GM18502 (cell line): ENCODE measurements at regions not wholly inside any gene's neighbourhood (a gene's known extent, or its start where the extent isn't known, plus 50 kb on each side); places are given as distances from the start of the nearest gene placed in this dataset.

Experiments used
- ATAC-seq: cut with Tn5 transposase; IDR thresholded peaks from one replicate; pipeline ENCODE4 v1.9.1; 2021; ENCODE audit warnings: mild to moderate bottlenecking; ENCODE audit not compliant: unreplicated experiment, poor library complexity

DNA sequence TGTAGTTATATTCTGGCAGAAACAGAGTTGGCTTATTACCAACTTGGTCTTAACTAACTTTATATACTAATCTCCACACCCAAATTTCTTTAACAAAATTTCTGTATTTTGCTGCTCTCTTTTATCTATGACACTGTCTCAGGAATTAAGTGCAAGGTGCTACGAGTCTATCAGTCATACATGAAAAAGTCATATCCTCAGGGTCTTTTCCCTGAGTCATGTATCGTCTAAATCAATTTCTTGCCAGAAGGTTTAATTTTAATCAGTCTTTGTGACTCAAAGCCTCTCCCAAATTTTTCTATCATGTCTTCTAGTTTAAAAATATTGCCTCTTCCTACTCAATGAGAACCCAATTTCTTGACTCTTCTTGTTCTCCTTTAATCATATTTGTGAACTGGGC lies 1803.6 kb upstream of the PCDH7 start:
- ATAC-seq = no peak

DNA sequence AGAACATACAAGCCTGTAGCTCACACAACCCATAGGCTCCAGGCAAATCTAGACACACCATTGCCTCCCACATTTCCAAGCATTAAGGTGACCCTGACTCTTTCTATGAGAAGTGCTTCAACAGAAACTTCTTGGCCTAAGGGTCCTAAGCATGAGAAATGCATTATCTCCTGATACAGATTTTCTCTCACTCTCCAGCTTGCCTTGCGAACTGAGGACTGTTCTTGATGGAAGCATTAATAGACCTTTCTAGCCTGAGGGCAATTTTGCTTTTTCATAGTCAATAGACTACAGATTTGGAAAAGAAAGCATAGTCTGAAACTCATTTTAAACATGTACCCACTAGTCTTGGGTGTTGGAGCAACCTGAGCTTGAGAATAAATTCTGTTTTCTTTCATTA lies 1801.3 kb upstream of the PCDH7 start:
- no peak for ATAC-seq

DNA sequence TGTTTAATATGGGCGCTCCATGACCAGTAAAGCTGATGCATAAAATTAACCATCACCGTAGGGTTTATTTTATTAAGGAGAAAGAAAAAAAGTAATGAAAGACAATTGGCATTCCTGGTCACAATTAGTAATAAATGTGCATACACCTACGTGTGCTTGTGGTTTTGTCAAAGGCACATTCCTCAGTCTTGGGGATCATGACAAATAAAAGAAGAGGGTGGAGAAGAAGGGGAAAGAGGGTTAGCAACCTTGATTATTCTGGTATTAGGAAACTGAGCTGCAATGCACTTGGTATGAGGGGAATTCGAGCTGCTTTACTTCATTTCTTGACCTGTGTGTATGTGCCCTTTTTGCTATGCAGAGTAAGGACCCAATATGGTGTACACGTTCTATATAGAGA lies 1798.3 kb upstream of the PCDH7 start:
- ATAC-seq = no peak

GRCh38 chr4:28926156-28926555 lies 1794.0 kb upstream of the PCDH7 start:
- no peak for ATAC-seq

- no peak for ATAC-seq
These were observed 1777.5 kb upstream of the PCDH7 start for GRCh38 chr4:28942631-28943030.

DNA sequence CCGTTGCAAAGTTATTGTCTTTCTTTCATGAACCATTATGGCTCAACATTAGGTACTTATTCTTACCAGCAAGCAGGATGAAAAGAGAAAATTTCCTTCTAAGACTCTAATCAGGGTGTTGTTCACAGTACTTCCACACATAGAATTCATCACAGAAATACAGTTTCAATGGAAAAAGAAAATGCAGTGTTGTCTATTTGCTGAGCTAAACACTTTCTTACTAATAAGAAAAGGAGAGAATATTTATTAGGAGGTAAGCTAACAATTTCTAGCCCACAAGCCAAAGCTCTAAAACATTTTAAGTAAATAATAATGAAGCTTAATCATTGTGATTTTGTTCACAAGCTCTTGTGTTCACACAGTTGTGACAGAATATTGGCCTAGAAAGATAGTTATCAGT lies 1772.8 kb upstream of the PCDH7 start:
- ATAC-seq = no peak

DNA sequence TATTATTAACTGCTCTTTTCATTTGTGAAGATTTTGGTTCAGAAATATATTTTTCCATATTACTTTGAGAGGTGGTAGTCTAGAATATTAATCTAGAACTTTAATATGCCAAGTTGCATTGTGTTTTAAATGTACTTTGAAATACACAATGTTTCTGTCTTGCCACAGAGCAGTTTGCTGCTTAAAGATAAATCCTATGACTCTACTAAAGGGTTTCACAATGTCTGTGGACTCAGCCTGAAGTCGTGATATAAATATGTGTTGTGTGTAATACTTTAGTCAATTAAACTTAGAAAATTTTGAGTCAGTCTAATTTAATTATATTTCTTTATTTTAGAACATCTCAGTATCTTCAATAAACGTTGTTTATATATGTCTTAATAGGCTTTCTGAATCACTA lies 1771.7 kb upstream of the PCDH7 start:
- no peak for ATAC-seq

- ATAC-seq = no peak
These were observed 1753.2 kb upstream of the PCDH7 start for GRCh38 chr4:28966982-28967381.

DNA sequence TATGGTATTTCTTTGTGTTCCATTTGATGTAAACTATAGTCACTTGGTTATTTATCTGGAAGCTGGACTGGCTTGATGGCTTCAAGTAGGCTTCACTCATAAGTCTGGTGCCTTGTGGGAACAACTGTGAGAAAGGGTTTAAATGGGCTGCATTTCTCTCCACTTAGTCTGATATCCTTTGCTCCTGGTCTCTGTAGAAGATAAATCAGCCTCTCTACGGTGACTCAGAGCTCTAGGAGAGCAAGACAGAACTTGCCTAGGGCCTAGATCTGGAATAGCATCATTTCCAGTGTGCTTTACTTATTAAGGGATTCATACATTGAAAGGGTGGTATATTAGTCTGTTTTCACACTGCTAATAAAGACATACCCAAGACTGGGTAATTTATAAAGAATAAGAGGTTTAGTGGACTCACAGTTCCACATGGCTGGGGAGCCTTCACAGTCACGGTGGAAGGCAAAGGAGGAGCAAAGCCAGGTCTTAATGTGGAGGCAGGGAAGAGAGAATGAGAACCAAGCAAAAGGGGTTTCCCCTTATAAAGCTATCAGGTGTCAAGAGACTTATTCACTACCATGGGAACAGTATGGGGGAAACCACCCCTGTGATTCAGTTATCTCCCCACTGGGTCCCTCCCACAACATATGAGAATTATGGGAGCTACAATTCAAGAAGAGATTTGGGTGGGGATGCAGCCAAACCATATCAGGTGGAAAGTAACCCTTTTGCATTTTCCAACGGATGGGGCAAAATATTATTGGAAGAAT lies 1746.4 kb upstream of the PCDH7 start:
- no peak for ATAC-seq

- ATAC-seq = no peak
These were observed 1743.8 kb upstream of the PCDH7 start for GRCh38 chr4:28976369-28976768.

DNA sequence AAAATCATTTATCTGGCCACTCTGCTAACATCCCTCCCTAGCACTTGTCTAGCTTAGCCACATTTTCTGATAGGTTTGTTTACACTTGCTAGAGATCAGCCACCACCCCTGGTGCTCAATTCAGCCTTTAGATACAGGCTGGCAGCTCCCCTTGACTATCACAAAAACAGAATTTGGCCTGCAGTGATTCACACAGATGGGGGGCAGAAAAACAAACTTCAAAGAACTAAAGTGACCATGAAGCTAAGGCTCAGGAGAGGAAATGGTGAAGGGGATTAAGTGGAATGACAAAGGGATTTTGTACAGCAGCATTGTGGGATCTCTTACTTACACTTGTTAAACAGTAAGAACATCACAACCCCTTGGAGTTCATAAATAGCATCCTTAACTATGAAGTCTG lies 1718.0 kb upstream of the PCDH7 start:
- no peak for ATAC-seq

GRCh38 chr4:29005838-29006237 lies 1714.3 kb upstream of the PCDH7 start:
- ATAC-seq = no peak

DNA sequence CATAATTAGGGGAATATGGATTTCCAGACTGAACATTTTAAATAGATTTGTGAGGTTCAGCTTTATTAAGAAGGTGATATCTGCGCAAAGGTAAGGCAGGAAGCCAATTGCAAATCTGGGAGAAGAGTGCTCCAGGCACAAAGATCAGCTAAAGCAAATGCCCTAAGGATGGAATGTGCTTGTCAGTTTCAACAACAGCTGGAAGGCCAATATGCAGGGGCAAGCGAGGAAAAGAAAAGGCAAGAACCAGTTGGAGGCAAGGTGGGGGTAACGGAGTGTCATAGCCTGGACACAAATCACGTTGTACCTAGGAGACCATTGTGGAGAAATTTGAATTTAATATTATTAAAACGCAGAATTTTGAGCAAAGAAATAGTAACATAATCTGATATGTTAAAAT lies 1710.3 kb upstream of the PCDH7 start:
- ATAC-seq = no peak

- ATAC-seq = no peak
These were observed 1706.8 kb upstream of the PCDH7 start for GRCh38 chr4:29013341-29013740.

GRCh38 chr4:29014555-29014954 lies 1705.6 kb upstream of the PCDH7 start:
- ATAC-seq = no peak

GRCh38 chr4:29033703-29034102 lies 1686.5 kb upstream of the PCDH7 start:
- no peak for ATAC-seq

- ATAC-seq = no peak
These were observed 1682.7 kb upstream of the PCDH7 start for GRCh38 chr4:29037501-29037900.

DNA sequence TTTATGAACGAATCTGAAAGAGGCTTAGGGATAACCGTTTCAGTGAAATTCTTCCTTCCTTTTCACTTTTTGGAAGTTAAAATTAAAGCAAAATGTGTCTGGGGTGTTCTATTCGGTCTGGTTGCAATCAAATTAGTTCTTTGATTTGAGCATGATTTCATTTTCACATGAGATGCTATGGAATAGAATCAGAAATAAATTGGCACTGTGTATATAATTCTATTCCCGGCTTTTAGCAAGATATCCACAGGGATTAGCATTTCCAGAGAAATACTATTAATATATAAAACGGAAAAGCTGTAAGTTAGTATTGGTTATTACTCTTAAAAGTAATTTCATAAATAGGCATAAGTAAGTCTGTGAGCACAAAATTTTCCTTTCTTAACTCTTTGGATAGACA lies 1676.8 kb upstream of the PCDH7 start:
- no peak for ATAC-seq

GRCh38 chr4:29046186-29046585 lies 1674.0 kb upstream of the PCDH7 start:
- no peak for ATAC-seq

- ATAC-seq = no peak
These were observed 1673.4 kb upstream of the PCDH7 start for GRCh38 chr4:29046781-29047180.

DNA sequence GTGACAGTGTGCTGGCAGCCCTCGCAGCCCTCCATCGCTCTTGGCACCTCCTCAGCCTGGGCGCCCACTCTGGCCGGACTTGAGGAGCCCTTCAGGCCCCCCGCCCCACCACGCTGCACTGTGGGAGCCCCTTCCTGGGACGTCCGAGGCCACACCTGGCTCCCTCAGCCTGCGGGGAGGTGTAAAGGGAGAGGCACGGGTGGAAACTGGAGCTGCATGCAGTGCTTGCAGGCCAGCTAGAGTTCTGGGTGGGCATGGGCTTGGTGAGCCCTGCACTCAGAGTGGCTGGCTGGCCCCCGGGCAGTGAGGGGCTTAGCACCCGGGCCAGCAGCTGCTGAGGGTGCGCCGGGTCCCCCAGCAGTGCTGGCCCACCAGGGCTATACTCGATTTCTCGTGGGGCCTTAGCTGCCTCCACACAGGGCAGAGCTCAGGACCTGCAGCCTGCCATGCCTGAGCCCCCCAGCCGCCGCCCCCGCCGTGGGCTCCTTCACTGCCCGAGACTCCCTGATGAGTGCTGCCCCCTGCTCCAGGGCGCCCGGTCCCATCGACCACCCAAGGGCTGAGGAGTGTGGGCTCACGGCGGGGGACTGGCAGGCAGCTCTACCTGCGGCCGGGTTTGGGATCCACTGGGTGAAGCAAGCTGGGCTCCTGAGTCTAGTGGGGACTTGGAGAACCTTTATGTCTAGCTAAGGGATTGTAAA lies 1672.7 kb upstream of the PCDH7 start:
- no peak for ATAC-seq

DNA sequence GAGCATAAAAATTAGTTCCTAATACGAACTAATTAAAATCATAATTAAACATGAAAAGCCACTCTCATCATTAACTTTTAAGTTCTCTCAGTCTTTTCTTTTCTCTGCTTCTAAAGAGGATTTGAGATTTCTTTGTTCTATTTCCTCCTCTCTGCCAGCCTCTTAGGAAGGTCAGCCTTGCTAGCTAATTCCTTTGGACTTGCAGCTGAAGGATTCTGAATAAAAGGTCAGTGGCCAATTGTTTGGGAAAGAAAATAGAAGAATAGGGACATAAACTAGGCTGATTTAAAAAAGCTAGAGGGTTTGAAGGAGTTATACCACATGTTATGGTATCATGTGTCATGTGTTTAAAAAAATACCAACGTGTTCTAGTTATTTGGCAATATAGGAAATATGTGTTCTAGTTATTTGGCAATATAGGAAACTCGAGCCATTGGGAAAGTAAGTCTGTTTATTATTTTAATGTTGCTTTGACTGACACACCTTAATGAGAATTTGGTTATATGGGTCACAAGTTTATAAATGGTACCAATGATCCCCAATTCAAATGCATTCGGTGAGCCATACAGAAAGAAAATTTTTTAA lies 1668.7 kb upstream of the PCDH7 start:
- ATAC-seq = no peak
